Ovary (tissue), 7 donors: ENCODE measurements at regions not wholly inside any gene's neighbourhood (a gene's known extent, or its start where the extent isn't known, plus 50 kb on each side); places are given as distances from the start of the nearest gene placed in this dataset.

ENCODE experiments used
- DNase-seq, 5 donors: peaks; one replicate each; pipeline ENCODE4 v3.0.0-alpha.2; 2019 to 2020
- H3K27ac ChIP-seq, 2 donors: fragments of 200-600 bp; one replicate each; pipeline versions ENCODE4 v1.5.1 to v1.8.0; 2019 to 2022
- H3K27me3 ChIP-seq: fragments of 200-600 bp; one replicate; pipeline ENCODE4 v1.8.0; 2022
- H3K36me3 ChIP-seq: fragments of 200-600 bp; sonication (generic); one replicate; pipeline ENCODE4 v1.5.1; 2019
- H3K4me1 ChIP-seq: one replicate; pipeline ENCODE4 v1.8.1; 2013; ENCODE audit warnings: mild to moderate bottlenecking, moderate library complexity; ENCODE audit not compliant: insufficient read depth
- H3K4me3 ChIP-seq: fragments of 200-600 bp; sonication (generic); one replicate; pipeline ENCODE4 v1.5.1; 2017
- H3K9me3 ChIP-seq, 2 donors: fragments of 200-600 bp in 1 of 2; sonication (generic) in 1 of 2; one replicate each; pipeline versions ENCODE4 v1.5.1 to v1.8.1; 2013 to 2019; ENCODE audit warnings: mild to moderate bottlenecking in 1 of 2, moderate library complexity in 1 of 2
- EP300 ChIP-seq: sonication (generic); formaldehyde crosslinking; IDR thresholded peaks from one replicate; pipeline ENCODE4 v1.6.1; 2017; ENCODE audit warnings: antibody characterized with exemption
- POLR2A ChIP-seq: fragments of 450-650 bp; IDR thresholded peaks from one replicate; pipeline ENCODE4 v1.6.1; 2017; ENCODE audit warnings: antibody characterized with exemption, mild to moderate bottlenecking, moderate library complexity
- WGBS, 3 donors: extraction: QIAGEN DNeasy Blood & Tissue Kit in 1 of 3; methylation state at CpG; one replicate each; pipeline versions ENCODE4 v1.1.5 to v1.1.7; 2013 to 2017; 5-methylcytosine and 5-hydroxymethylcytosine counted together
- intact Hi-C, 4 donors: fragments of 100-400 bp; cut with DNase I; formaldehyde crosslinking; loops; one replicate each; pipeline versions ENCODE4 v1.11.0 to v1.15.1; 2022 to 2023
- TF ChIP-seq, protein P1 (sequence below), 3 donors: fragments of 450-650 bp in 2 of 3; fragments of 200-600 bp in 1 of 3; IDR thresholded peaks; one replicate each; pipeline versions ENCODE4 v1.5.1 to v1.8.0; 2016 to 2022; ENCODE audit warnings: antibody characterized with exemption in 3 of 3, mild to moderate bottlenecking in 1 of 3
- donor health status: DM: no; HTN: no; CAD: no; lungs with moderate emphysema.
- donor health status: DM: no; HTN: no; CAD: no.
- donor health status: Bipolar disorder and iron deficiency.
- donor health status: DM: no; HTN: no; CAD: no.
- donor health status: DM: yes; HTN: yes; CAD: no.

DNA sequence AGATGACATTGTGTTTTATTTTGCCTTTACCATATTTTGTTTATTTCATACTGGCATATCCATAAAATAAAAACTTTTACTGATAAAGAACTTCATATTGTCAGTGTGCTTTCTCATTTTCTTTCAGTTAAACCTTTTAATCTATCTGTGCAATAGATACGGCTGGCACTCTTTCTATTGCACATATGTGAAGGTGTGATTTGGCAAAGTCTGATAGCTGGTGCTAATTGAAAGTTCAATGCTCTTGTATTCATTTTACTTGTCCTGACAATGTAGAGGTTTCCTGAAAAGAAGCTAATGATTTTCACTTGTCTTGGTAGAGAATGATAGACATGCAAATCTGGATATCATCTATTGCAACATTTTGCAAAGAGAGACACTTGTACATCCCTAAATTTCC lies 467.0 kb downstream of the NSUN3 start:
- Histone ChIP-seq H3K36me3 (no peaks in the 10 kb centered on the region), H3K4me1 (peaks cover 2% of the 10 kb centered on the region), H3K4me3 (no peak overlapping the region), H3K27me3 (no peaks in the 10 kb centered on the region), H3K9me3 (no peaks in the 10 kb centered on the region), H3K27ac (no peak overlapping the region)
- TF ChIP-seq POLR2A (no peak), EP300 (no peak)
- TF ChIP-seq, protein P1, sequence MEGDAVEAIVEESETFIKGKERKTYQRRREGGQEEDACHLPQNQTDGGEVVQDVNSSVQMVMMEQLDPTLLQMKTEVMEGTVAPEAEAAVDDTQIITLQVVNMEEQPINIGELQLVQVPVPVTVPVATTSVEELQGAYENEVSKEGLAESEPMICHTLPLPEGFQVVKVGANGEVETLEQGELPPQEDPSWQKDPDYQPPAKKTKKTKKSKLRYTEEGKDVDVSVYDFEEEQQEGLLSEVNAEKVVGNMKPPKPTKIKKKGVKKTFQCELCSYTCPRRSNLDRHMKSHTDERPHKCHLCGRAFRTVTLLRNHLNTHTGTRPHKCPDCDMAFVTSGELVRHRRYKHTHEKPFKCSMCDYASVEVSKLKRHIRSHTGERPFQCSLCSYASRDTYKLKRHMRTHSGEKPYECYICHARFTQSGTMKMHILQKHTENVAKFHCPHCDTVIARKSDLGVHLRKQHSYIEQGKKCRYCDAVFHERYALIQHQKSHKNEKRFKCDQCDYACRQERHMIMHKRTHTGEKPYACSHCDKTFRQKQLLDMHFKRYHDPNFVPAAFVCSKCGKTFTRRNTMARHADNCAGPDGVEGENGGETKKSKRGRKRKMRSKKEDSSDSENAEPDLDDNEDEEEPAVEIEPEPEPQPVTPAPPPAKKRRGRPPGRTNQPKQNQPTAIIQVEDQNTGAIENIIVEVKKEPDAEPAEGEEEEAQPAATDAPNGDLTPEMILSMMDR (IDR thresholded peaks at IDR 0.05) = no peak
- intact Hi-C loops = no loop called here
- WGBS, 3 donors = 92 to 96% (median 95%) methylated on average over 1 of the region's 1 CpG
- no peak for DNase-seq

DNA sequence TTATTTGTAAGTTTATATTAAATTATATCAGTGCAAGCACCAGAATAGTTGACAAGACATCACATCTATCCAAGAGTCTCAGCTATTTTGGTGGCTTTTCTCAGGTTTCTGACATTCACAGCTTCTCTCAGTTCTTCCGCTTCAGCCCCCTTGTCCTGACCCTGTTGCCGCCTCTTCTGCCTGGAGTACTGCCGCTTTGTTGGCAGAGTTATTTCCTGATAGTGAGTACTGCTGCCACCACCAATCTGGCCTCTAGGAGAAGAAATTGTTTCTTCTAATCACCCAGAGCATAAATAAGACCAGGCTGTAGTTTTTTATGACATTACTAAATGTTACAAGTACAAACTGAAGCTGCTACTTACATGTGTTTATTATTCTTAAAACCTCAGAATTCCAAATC lies 470.1 kb downstream of the NSUN3 start:
- TF ChIP-seq EP300 (no peak), POLR2A (no peak)
- H3K4me3 ChIP-seq = no peak overlapping the region
- intact Hi-C loops = no loop called here
- DNase-seq = no peak
- WGBS, 3 donors = 86 to 96% (median 89%) methylated on average over 3 of the region's 3 CpGs
- H3K27ac ChIP-seq = no peak overlapping the region
- H3K27me3 ChIP-seq = no peaks in the 10 kb centered on the region
- no peaks in the 10 kb centered on the region for H3K36me3 ChIP-seq
- H3K4me1 ChIP-seq = no peaks in the 10 kb centered on the region
- no peaks in the 10 kb centered on the region for H3K9me3 ChIP-seq

DNA sequence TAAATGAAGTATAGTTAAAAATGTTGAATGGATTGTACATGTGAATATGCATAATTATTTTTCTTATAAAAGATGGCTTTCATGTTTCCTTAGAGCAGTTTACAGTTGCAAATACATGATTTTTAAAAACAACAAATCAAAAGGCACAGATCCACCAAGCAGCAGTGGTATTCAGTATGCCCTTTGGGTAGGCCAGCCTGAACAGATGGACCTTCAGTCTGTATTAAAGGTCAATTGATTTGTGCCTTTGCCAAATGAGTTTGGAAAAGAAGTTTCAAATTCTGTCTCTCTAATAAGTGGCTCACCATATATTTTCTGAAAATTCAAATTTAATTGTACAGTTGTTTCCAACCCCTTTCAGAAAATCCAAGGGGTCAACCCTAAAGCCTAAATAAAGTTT lies 477.1 kb downstream of the NSUN3 start:
- Histone ChIP-seq H3K4me1 (no peaks in the 10 kb centered on the region), H3K27me3 (no peaks in the 10 kb centered on the region), H3K27ac (no peak overlapping the region), H3K4me3 (no peak overlapping the region), H3K9me3 (no peaks in the 10 kb centered on the region), H3K36me3 (no peaks in the 10 kb centered on the region)
- intact Hi-C loops = no loop called here
- no peak for DNase-seq
- TF ChIP-seq POLR2A (no peak), EP300 (no peak)
- TF ChIP-seq, protein P1 (IDR thresholded peaks at IDR 0.05) = no peak

DNA sequence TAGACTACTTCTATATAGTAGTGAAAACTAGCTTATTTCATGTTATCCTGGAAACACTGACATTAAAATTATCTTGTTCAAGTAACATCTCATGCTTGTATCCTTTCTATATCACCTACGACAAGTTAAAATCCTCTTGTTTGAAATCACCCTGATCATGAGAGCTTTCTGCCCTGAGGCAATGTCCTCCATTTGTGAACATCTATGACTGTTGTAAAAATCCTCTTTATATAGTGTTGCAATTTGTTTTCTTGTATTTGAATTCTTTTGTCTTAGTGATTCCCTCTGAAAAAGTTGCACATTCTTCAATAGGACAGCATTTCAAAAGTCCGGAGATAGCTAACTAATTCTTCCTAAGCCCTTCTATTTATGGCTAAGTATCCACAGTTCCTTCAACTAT lies 480.3 kb downstream of the NSUN3 start:
- no peaks in the 10 kb centered on the region for H3K36me3 ChIP-seq
- H3K27ac ChIP-seq = no peak overlapping the region
- no peaks in the 10 kb centered on the region for H3K27me3 ChIP-seq
- H3K4me3 ChIP-seq = no peak overlapping the region
- TF ChIP-seq, protein P1 (IDR thresholded peaks at IDR 0.05) = no peak
- WGBS, 3 donors = 95 to 96% (median 95%) methylated on average over 2 of the region's 2 CpGs
- H3K9me3 ChIP-seq = no peaks in the 10 kb centered on the region
- no peaks in the 10 kb centered on the region for H3K4me1 ChIP-seq
- intact Hi-C loops = no loop called here
- DNase-seq = no peak

DNA sequence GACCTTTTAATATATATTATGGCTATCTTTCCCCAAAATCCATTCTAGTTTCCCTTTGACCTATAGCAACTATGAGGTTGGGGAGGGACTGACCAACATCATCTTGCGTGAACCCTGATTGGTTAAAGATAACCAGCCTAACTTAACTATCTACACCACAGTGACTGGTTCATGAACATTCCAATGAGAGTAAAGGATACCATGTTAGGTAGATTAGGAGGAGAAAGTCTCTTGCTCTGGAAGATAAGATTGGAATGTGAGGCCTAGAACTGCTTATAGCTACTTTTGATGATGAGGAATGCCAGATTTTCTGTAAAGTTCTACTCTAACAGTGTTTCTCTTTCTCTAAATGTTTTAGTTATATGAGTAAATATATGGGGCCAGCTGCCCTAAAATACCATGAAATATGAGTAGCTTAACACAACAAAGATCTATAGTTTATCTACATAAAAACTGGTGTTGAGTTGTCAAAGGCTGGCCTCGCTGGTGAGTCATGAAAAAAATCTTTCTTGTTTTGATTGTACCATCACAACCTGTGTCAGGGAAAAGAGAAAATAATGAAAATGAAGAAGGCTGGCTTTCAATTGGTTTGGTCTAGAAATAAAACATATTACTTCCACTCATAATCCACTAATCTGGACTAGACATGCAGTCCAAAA lies 481.4 kb downstream of the NSUN3 start:
- intact Hi-C loops = no loop called here
- H3K27ac ChIP-seq = no peak overlapping the region

More for the DNA sequence above, 481.4 kb downstream of the NSUN3 start:
- Histone ChIP-seq H3K4me1 (no peaks in the 10 kb centered on the region), H3K27me3 (no peaks in the 10 kb centered on the region), H3K36me3 (no peaks in the 10 kb centered on the region), H3K4me3 (no peak overlapping the region), H3K9me3 (no peaks in the 10 kb centered on the region)
- no peak for TF ChIP-seq EP300
- TF ChIP-seq POLR2A = no peak
- TF ChIP-seq, protein P1 (IDR thresholded peaks at IDR 0.05) = no peak
- DNase-seq = no peak
- WGBS, 3 donors = 84 to 88% (median 87%) methylated on average over 2 of the region's 2 CpGs
